C4-2B (cell line): ENCODE measurements at regions not wholly inside any gene's neighbourhood (a gene's known extent, or its start where the extent isn't known, plus 50 kb on each side); places are given as distances from the start of the nearest gene placed in this dataset.

Experiments
- H3K27ac ChIP-seq: fragments of 450-650 bp; 2 replicates; pipeline ENCODE4 v1.5.1; 2017
- CTCF ChIP-seq: fragments of 450-650 bp; conservative IDR thresholded peaks from 2 replicates; pipeline ENCODE4 v1.5.1; 2017; ENCODE audit warnings: mild to moderate bottlenecking
- ZFX ChIP-seq: fragments of 450-650 bp; IDR thresholded peaks from 2 replicates; pipeline ENCODE4 v1.6.1; 2017

- no peak overlapping the region for H3K27ac ChIP-seq
- no peak for TF ChIP-seq CTCF
- no peak for TF ChIP-seq ZFX
These were observed 93.7 kb upstream of the UBE3A start for GRCh38 chr15:25532269-25533140.

- H3K27ac ChIP-seq = no peak overlapping the region
- no peak for TF ChIP-seq CTCF
These were observed 91.0 kb upstream of the UBE3A start for GRCh38 chr15:25529774-25530173.

GRCh38 chr15:25527118-25527517, 88.3 kb upstream of the UBE3A start:
- no peak overlapping the region for H3K27ac ChIP-seq
- TF ChIP-seq CTCF = no peak
- TF ChIP-seq ZFX = no peak

- no peak overlapping the region for H3K27ac ChIP-seq
- TF ChIP-seq CTCF (no peak), ZFX (no peak)
These were observed 86.9 kb upstream of the UBE3A start for GRCh38 chr15:25525741-25526140.

GRCh38 chr15:25515633-25516032, 76.8 kb upstream of the UBE3A start:
- H3K27ac ChIP-seq = no peak overlapping the region
- no peak for TF ChIP-seq CTCF
- no peak for TF ChIP-seq ZFX

GRCh38 chr15:25514522-25514921, 75.7 kb upstream of the UBE3A start:
- TF ChIP-seq ZFX = no peak
- no peak overlapping the region for H3K27ac ChIP-seq

GRCh38 chr15:25512957-25513356, 74.1 kb upstream of the UBE3A start:
- no peak for TF ChIP-seq CTCF
- no peak for TF ChIP-seq ZFX
- no peak overlapping the region for H3K27ac ChIP-seq

GRCh38 chr15:25510146-25510545, 71.3 kb upstream of the UBE3A start:
- H3K27ac ChIP-seq = no peak overlapping the region
- TF ChIP-seq CTCF (no peak), ZFX (no peak)
